Endothelial cell (in vitro differentiated cells): ENCODE measurements at regions not wholly inside any gene's neighbourhood (a gene's known extent, or its start where the extent isn't known, plus 50 kb on each side); places are given as distances from the start of the nearest gene placed in this dataset.
"Not testable (repeated sequence)": the region's sequence is repeated elsewhere in the genome, so short reads cannot be mapped to it uniquely, and the experiment has no call there.

ENCODE experiments used
- DNase-seq: peaks from one replicate; pipeline ENCODE4 v3.0.0; 2021; ENCODE audit warnings: low spot score
- H3K27ac Mint-ChIP-seq: one replicate; pipeline ENCODE4 v1.8.0; 2021; ENCODE audit warnings: mixed read lengths, inconsistent platforms; ENCODE audit not compliant: unreplicated experiment
- H3K27me3 Mint-ChIP-seq: one replicate; pipeline ENCODE4 v1.8.0; 2021; ENCODE audit warnings: mild to moderate bottlenecking, moderate library complexity, mixed read lengths, inconsistent platforms; ENCODE audit not compliant: unreplicated experiment
- H3K36me3 Mint-ChIP-seq: one replicate; pipeline ENCODE4 v1.8.0; 2021; ENCODE audit warnings: mild to moderate bottlenecking, low read depth, mixed read lengths, inconsistent platforms; ENCODE audit not compliant: unreplicated experiment
- H3K4me1 Mint-ChIP-seq: one replicate; pipeline ENCODE4 v1.8.0; 2021; ENCODE audit warnings: mild to moderate bottlenecking, mixed read lengths, inconsistent platforms; ENCODE audit not compliant: unreplicated experiment
- H3K4me3 Mint-ChIP-seq: one replicate; pipeline ENCODE4 v1.8.0; 2021; ENCODE audit warnings: mild to moderate bottlenecking, mixed read lengths, inconsistent platforms; ENCODE audit not compliant: unreplicated experiment
- H3K9me3 Mint-ChIP-seq: one replicate; pipeline ENCODE4 v1.8.0; 2021; ENCODE audit warnings: mixed read lengths, inconsistent platforms; ENCODE audit not compliant: unreplicated experiment
- TF ChIP-seq, protein P1 (sequence below): fragments of 200-600 bp; sonication (generic); IDR thresholded peaks from one replicate; pipeline ENCODE4 v1.5.0; 2021; ENCODE audit warnings: antibody characterized with exemption; ENCODE audit not compliant: unreplicated experiment

- Mint-ChIP-seq H3K36me3 (peaks cover 5% of the 10 kb centered on the region), H3K9me3 (peaks cover 9% of the 10 kb centered on the region), H3K27me3 (no peaks in the 10 kb centered on the region), H3K4me3 (no peak overlapping the region), H3K27ac (no peak overlapping the region), H3K4me1 (no peaks in the 10 kb centered on the region)
- no peak for DNase-seq
- TF ChIP-seq, protein P1, sequence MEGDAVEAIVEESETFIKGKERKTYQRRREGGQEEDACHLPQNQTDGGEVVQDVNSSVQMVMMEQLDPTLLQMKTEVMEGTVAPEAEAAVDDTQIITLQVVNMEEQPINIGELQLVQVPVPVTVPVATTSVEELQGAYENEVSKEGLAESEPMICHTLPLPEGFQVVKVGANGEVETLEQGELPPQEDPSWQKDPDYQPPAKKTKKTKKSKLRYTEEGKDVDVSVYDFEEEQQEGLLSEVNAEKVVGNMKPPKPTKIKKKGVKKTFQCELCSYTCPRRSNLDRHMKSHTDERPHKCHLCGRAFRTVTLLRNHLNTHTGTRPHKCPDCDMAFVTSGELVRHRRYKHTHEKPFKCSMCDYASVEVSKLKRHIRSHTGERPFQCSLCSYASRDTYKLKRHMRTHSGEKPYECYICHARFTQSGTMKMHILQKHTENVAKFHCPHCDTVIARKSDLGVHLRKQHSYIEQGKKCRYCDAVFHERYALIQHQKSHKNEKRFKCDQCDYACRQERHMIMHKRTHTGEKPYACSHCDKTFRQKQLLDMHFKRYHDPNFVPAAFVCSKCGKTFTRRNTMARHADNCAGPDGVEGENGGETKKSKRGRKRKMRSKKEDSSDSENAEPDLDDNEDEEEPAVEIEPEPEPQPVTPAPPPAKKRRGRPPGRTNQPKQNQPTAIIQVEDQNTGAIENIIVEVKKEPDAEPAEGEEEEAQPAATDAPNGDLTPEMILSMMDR = no peak
Observed at GRCh38 chr9:81423589-81424326, 265.6 kb downstream of the TLE1 start.

- H3K36me3 Mint-ChIP-seq, H3K9me3 Mint-ChIP-seq, H3K4me1 Mint-ChIP-seq, DNase-seq, H3K27ac Mint-ChIP-seq, H3K4me3 Mint-ChIP-seq, H3K27me3 Mint-ChIP-seq: not testable (repeated sequence)
Observed at GRCh38 chr9:81421090-81421489, 268.3 kb downstream of the TLE1 start.

GRCh38 chr9:81420024-81420423 lies 269.3 kb downstream of the TLE1 start:
- Mint-ChIP-seq H3K9me3 (peaks cover 4% of the 10 kb centered on the region), H3K4me3 (no peak overlapping the region), H3K27ac (no peak overlapping the region), H3K27me3 (no peaks in the 10 kb centered on the region), H3K36me3 (no peaks in the 10 kb centered on the region), H3K4me1 (no peaks in the 10 kb centered on the region)
- no peak for DNase-seq
- TF ChIP-seq, protein P1 = no peak

DNA sequence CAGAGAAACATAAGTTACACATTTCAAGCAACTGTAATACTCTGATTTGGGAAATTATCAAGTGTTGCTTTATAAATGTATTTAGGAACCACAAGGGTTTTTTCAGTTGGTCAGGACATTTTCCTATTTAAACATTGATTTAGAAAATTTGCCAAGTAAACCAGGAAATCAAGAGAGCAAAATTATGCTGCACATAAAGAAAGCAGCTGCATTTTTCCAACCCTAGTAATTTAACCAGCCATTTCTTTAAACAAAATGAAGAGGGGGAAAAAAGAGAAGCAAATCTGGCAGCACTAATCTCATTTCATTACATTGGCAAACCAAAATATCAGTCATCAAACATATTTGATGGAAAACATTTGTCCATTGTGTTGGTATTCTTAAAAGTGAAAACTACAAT lies 271.4 kb downstream of the TLE1 start:
- no peaks in the 10 kb centered on the region for H3K27me3 Mint-ChIP-seq
- no peaks in the 10 kb centered on the region for H3K36me3 Mint-ChIP-seq
- H3K4me3 Mint-ChIP-seq = no peak overlapping the region
- H3K27ac Mint-ChIP-seq = no peak overlapping the region
- H3K4me1 Mint-ChIP-seq = no peaks in the 10 kb centered on the region
- H3K9me3 Mint-ChIP-seq = no peaks in the 10 kb centered on the region
- DNase-seq = no peak
- TF ChIP-seq, protein P1 = no peak

DNA sequence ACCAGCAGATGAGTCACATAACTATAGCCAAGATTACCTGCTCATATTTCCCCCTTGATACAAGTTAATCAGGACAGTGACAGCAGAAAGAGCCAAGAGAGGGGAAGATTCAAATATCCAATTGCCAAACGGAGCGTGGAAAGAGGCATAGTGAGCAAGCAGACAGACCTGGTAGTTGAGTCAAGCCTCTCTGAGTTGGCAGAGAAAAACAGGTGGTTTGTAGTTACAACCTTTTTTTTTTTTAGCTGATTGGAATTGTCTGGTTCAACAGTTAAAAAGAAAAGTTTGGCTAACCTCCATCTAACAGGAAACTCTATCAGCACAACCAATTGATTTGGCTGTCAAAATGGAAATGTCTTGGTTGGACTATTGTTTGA lies 272.1 kb downstream of the TLE1 start:
- DNase-seq = no peak

More for the DNA sequence above, 272.1 kb downstream of the TLE1 start:
- Mint-ChIP-seq H3K4me1 (no peaks in the 10 kb centered on the region), H3K36me3 (no peaks in the 10 kb centered on the region), H3K27me3 (no peaks in the 10 kb centered on the region), H3K9me3 (no peaks in the 10 kb centered on the region), H3K27ac (no peak overlapping the region), H3K4me3 (no peak overlapping the region)
- TF ChIP-seq, protein P1 = no peak
